ENCODE measurements at regions not wholly inside any gene's neighbourhood (a gene's known extent, or its start where the extent isn't known, plus 50 kb on each side); places are given as distances from the start of the nearest gene placed in this dataset.
"Not testable (repeated sequence)": the region's sequence is repeated elsewhere in the genome, so short reads cannot be mapped to it uniquely, and the experiment has no call there.

GRCh38 chr18:42518331-42518730, 563.3 kb downstream of the PIK3C3 start:
- TF ChIP-seq SUZ12 (IDR thresholded peaks at IDR 0.05; ENCODE audit: extremely low read depth, insufficient read depth, insufficient read length); ZNF274 (IDR thresholded peaks at IDR 0.05; ENCODE audit: low read depth, low read length); YY1 (IDR thresholded peaks at IDR 0.05; ENCODE audit: insufficient read depth, insufficient read length): not testable (repeated sequence)

Data from NT2/D1 (cell line).